H9 (cell line): ENCODE measurements at regions not wholly inside any gene's neighbourhood (a gene's known extent, or its start where the extent isn't known, plus 50 kb on each side); places are given as distances from the start of the nearest gene placed in this dataset.

Experiments used
- DNase-seq: peaks from one replicate; pipeline ENCODE4 v3.0.0-alpha.2; 2017
- H2AFZ ChIP-seq: one replicate; pipeline ENCODE4 v1.6.1; 2013; ENCODE audit warnings: mild to moderate bottlenecking, low read length, control low read depth, moderate library complexity
- H2AK5ac ChIP-seq: 2 replicates; pipeline ENCODE4 v1.6.1; 2013; ENCODE audit warnings: low read length, control low read depth, mixed read lengths; ENCODE audit not compliant: insufficient read length
- H2BK120ac ChIP-seq: one replicate; pipeline ENCODE4 v1.6.1; 2013; ENCODE audit warnings: low read depth, mild to moderate bottlenecking, low read length, control low read depth, inconsistent platforms; ENCODE audit not compliant: poor library complexity, severe bottlenecking
- H2BK12ac ChIP-seq: 2 replicates; pipeline ENCODE4 v1.6.1; 2013; ENCODE audit warnings: low read length, control low read depth, mixed read lengths, low read depth; ENCODE audit not compliant: insufficient read length
- H2BK15ac ChIP-seq: 2 replicates; pipeline ENCODE4 v1.6.1; 2013; ENCODE audit warnings: low read depth, low read length, control low read depth
- H2BK20ac ChIP-seq: one replicate; pipeline ENCODE4 v1.6.1; 2013; ENCODE audit warnings: low read depth, mild to moderate bottlenecking, low read length, control low read depth, inconsistent platforms; ENCODE audit not compliant: poor library complexity, severe bottlenecking
- H2BK5ac ChIP-seq: 2 replicates; pipeline ENCODE4 v1.6.1; 2013; ENCODE audit warnings: low read length, control low read depth, mixed read lengths; ENCODE audit not compliant: insufficient read length
- H3K14ac ChIP-seq: 2 replicates; pipeline ENCODE4 v1.6.1; 2013; ENCODE audit warnings: low read length, control low read depth; ENCODE audit not compliant: insufficient read depth
- H3K18ac ChIP-seq: 2 replicates; pipeline ENCODE4 v1.6.1; 2013; ENCODE audit warnings: low read depth, mild to moderate bottlenecking, mixed read lengths, low read length, control low read depth; ENCODE audit not compliant: insufficient read length
- H3K23ac ChIP-seq: 2 replicates; pipeline ENCODE4 v1.6.1; 2013; ENCODE audit warnings: low read length, control low read depth, mixed read lengths, low read depth; ENCODE audit not compliant: insufficient read length
- H3K23me2 ChIP-seq: 2 replicates; pipeline ENCODE4 v1.6.1; 2013; ENCODE audit warnings: low read depth, mild to moderate bottlenecking, mixed read lengths, low read length, control low read depth; ENCODE audit not compliant: insufficient read length, poor library complexity, severe bottlenecking
- H3K27ac ChIP-seq: 2 replicates; pipeline ENCODE4 v1.5.1; 2013; ENCODE audit warnings: low read length, control low read depth, mixed read lengths, low read depth; ENCODE audit not compliant: insufficient read length
- H3K27me3 ChIP-seq: 2 replicates; pipeline ENCODE4 v1.6.1; 2013; ENCODE audit warnings: low read length, control low read depth, inconsistent platforms; ENCODE audit not compliant: insufficient read depth
- H3K4ac ChIP-seq: 2 replicates; pipeline ENCODE4 v1.6.1; 2013; ENCODE audit warnings: low read depth, mild to moderate bottlenecking, control low read depth, inconsistent platforms, low read length, moderate library complexity
- H3K4me1 ChIP-seq: 2 replicates; pipeline ENCODE4 v1.6.1; 2013; ENCODE audit warnings: low read length, control low read depth, inconsistent platforms; ENCODE audit not compliant: insufficient read depth
- H3K4me2 ChIP-seq: 2 replicates; pipeline ENCODE4 v1.6.1; 2013; ENCODE audit warnings: low read length, control low read depth, mixed read lengths; ENCODE audit not compliant: insufficient read length, insufficient read depth
- H3K56ac ChIP-seq: 2 replicates; pipeline ENCODE4 v1.6.1; 2013; ENCODE audit warnings: low read depth, mild to moderate bottlenecking, mixed read lengths, low read length, control low read depth; ENCODE audit not compliant: insufficient read length
- H3K79me1 ChIP-seq: 2 replicates; pipeline ENCODE4 v1.6.1; 2013; ENCODE audit warnings: low read depth, mild to moderate bottlenecking, moderate library complexity, low read length, control low read depth, inconsistent platforms; ENCODE audit not compliant: insufficient read depth, poor library complexity, severe bottlenecking
- H3K79me2 ChIP-seq: 2 replicates; pipeline ENCODE4 v1.6.1; 2013; ENCODE audit warnings: low read length, control low read depth, inconsistent platforms; ENCODE audit not compliant: insufficient read depth
- H3K9ac ChIP-seq: 2 replicates; pipeline ENCODE4 v1.6.1; 2013; ENCODE audit warnings: low read length, control low read depth, mixed read lengths; ENCODE audit not compliant: insufficient read length; ENCODE audit errors: extremely low read depth
- H3K9me3 ChIP-seq: one replicate; pipeline ENCODE4 v1.6.1; 2013; ENCODE audit warnings: low read depth, low read length, inconsistent platforms; ENCODE audit not compliant: control insufficient read depth
- H3T11ph ChIP-seq: one replicate; pipeline ENCODE4 v1.6.1; 2013; ENCODE audit warnings: mild to moderate bottlenecking, low read length, control low read depth, inconsistent platforms
- H4K20me1 ChIP-seq: one replicate; pipeline ENCODE4 v1.6.1; 2013; ENCODE audit not compliant: control insufficient read depth, insufficient read length, insufficient read depth
- H4K5ac ChIP-seq: 2 replicates; pipeline ENCODE4 v1.6.1; 2013; ENCODE audit warnings: low read depth, mild to moderate bottlenecking, mixed read lengths, low read length, control low read depth; ENCODE audit not compliant: insufficient read length
- H4K8ac ChIP-seq: replicated peaks from 2 replicates; pipeline ENCODE4 v1.6.1; 2013; ENCODE audit warnings: low read length, control low read depth, mixed read lengths, low read depth; ENCODE audit not compliant: insufficient read length
- H4K91ac ChIP-seq: 2 replicates; pipeline ENCODE4 v1.6.1; 2013; ENCODE audit warnings: low read depth, mild to moderate bottlenecking, moderate library complexity, mixed read lengths, low read length, control low read depth; ENCODE audit not compliant: insufficient read length
- H3K27ac Mint-ChIP-seq, 3 experiments: 2 replicates in 2 of 3; 3 replicates in 1 of 3; pipeline ENCODE4 v1.8.0; 2020 to 2021; ENCODE audit warnings: mixed read lengths in 3 of 3, mild to moderate bottlenecking in 1 of 3, moderate library complexity in 1 of 3
- H3K27me3 Mint-ChIP-seq: 2 replicates; pipeline ENCODE4 v1.8.0; 2021; ENCODE audit warnings: low read depth, mild to moderate bottlenecking, moderate library complexity, mixed read lengths
- H3K36me3 Mint-ChIP-seq, 3 experiments: 2 replicates in 2 of 3; 3 replicates in 1 of 3; pipeline ENCODE4 v1.8.0; 2020 to 2021; ENCODE audit warnings: low read depth in 3 of 3, mixed read lengths in 3 of 3; ENCODE audit not compliant: insufficient read depth in 1 of 3
- H3K4me1 Mint-ChIP-seq, 2 experiments: 2 replicates each; pipeline ENCODE4 v1.8.0; 2020; ENCODE audit warnings: mixed read lengths in 2 of 2
- H3K4me3 Mint-ChIP-seq, 2 experiments: 2 replicates in 1 of 2; 3 replicates in 1 of 2; pipeline ENCODE4 v1.8.0; 2020 to 2021; ENCODE audit warnings: mild to moderate bottlenecking in 2 of 2, mixed read lengths in 2 of 2, moderate library complexity in 1 of 2
- H3K9me3 Mint-ChIP-seq, 2 experiments: 2 replicates in 1 of 2; 3 replicates in 1 of 2; pipeline ENCODE4 v1.8.0; 2020; ENCODE audit warnings: mild to moderate bottlenecking in 2 of 2, mixed read lengths in 2 of 2, moderate library complexity in 1 of 2
- WGBS: extraction: QIAGEN DNeasy Blood & Tissue Kit; methylation state at CpG from one replicate; pipeline ENCODE4 v1.1.7; 2013; ENCODE audit warnings: missing lambda C conversion rate, low lambda C conversion rate, mixed read lengths; ENCODE audit not compliant: insufficient read length; ENCODE audit errors: extremely low coverage; 5-methylcytosine and 5-hydroxymethylcytosine counted together
- TF ChIP-seq, protein P1 (sequence below): fragments of 200-600 bp; sonication (generic); conservative IDR thresholded peaks from 3 replicates; pipeline ENCODE4 v1.8.0; 2021; ENCODE audit warnings: antibody characterized with exemption, mild to moderate bottlenecking

DNA sequence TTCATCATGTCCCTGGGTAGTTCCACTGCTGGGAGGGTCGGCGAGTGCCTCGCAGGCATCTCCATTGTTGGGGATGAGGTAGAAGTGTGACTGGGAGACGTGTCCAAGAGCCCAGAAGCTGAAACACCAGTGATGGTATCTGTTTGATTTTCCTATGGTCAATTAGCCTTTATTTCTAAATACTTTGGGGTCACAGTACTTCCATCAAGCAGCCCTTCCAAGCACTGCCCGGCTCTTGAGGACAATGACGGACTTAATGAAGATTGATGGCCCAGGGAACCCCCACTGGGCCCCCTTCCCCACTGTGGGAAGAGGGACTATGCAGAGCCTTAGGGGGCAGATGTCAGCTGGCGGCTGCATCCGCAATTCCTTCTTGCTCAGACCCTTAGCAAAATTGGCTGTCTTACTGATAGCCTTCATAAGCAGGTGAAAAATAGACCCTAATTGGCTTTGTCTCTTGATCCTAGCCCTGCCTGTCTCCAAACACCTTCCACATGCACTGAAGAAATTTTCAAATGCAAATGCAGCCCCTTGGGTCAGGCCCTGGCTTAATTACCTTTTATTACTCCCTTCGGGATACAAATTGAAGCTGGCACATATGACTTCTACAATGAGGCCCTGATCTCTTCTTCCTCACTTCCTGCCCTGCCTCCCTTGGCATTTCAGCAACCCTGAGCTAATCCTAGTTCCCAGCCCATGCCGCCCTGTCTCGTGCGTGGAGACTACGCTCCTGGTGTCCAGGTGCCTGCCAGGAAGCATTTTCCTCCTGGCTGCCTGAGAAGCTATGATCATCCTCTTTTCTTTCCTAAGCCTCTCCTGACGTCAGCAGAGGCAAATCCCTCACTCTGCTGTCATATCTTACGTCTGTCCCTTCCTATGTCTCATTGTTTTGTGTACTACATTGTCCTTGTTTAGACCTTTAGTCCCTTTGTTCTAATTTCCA lies 124.5 kb upstream of the GDF10 start:
- H2AFZ ChIP-seq: no peak overlapping the region
- H4K91ac ChIP-seq: no peak overlapping the region
- TF ChIP-seq, protein P1, sequence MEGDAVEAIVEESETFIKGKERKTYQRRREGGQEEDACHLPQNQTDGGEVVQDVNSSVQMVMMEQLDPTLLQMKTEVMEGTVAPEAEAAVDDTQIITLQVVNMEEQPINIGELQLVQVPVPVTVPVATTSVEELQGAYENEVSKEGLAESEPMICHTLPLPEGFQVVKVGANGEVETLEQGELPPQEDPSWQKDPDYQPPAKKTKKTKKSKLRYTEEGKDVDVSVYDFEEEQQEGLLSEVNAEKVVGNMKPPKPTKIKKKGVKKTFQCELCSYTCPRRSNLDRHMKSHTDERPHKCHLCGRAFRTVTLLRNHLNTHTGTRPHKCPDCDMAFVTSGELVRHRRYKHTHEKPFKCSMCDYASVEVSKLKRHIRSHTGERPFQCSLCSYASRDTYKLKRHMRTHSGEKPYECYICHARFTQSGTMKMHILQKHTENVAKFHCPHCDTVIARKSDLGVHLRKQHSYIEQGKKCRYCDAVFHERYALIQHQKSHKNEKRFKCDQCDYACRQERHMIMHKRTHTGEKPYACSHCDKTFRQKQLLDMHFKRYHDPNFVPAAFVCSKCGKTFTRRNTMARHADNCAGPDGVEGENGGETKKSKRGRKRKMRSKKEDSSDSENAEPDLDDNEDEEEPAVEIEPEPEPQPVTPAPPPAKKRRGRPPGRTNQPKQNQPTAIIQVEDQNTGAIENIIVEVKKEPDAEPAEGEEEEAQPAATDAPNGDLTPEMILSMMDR: no peak
- H3K4me2 ChIP-seq: no peak overlapping the region
- Mint-ChIP-seq H3K4me3 (no peak overlapping the region), H3K27ac (no peak overlapping the region), H3K9me3 (peaks cover 5 to 10% of the 10 kb centered on the region in 2 experiments; a peak in 4 of 5 replicates), H3K36me3 (peaks cover 0 to 10% (median 5%) of the 10 kb centered on the region in 3 experiments; a peak in 4 of 7 replicates), H3K27me3 (peaks cover 5% of the 10 kb centered on the region; the same call in 1 of the 2 replicates), H3K4me1 (peaks cover 11 to 12% of the 10 kb centered on the region in 2 experiments)
- H3K23ac ChIP-seq: no peak overlapping the region
- H2BK5ac ChIP-seq: no peak overlapping the region
- no peak overlapping the region for H3T11ph ChIP-seq
- H3K27ac ChIP-seq: no peak overlapping the region
- no peaks in the 10 kb centered on the region; the same call in 1 of the 2 replicates for H3K4me1 ChIP-seq
- H2BK20ac ChIP-seq: no peak overlapping the region
- DNase-seq: peak; percentile 23
- no peak overlapping the region for H3K4ac ChIP-seq
- no peaks in the 10 kb centered on the region for H3K9me3 ChIP-seq
- no peak overlapping the region for H2BK12ac ChIP-seq
- H3K9ac ChIP-seq: no peak overlapping the region
- no peaks in the 10 kb centered on the region for H3K27me3 ChIP-seq
- H3K18ac ChIP-seq: no peak overlapping the region
- no peak overlapping the region for H2AK5ac ChIP-seq
- no peaks in the 10 kb centered on the region for H3K79me1 ChIP-seq
- no peak overlapping the region for H4K8ac ChIP-seq
- H3K79me2 ChIP-seq: no peaks in the 10 kb centered on the region
- no CpG with 5 or more reads among the region's 15 CpGs for WGBS
- H3K14ac ChIP-seq: no peak overlapping the region; the same call in 1 of the 2 replicates
- no peaks in the 10 kb centered on the region for H3K23me2 ChIP-seq
- no peak overlapping the region for H4K5ac ChIP-seq
- H3K56ac ChIP-seq: no peak overlapping the region
- H2BK120ac ChIP-seq: no peak overlapping the region
- H2BK15ac ChIP-seq: no peak overlapping the region
- H4K20me1 ChIP-seq: no peaks in the 10 kb centered on the region
